Right atrium auricular region (tissue), 2 donors: ENCODE measurements at regions not wholly inside any gene's neighbourhood (a gene's known extent, or its start where the extent isn't known, plus 50 kb on each side); places are given as distances from the start of the nearest gene placed in this dataset.

Experiments
- DNase-seq: peaks from one replicate; pipeline ENCODE4 v3.0.0-alpha.2; 2019; ENCODE audit warnings: low spot score
- H3K27ac ChIP-seq, 2 donors: fragments of 200-600 bp; sonication (generic); 1 replicate in 1 of 2; 2 replicates in 1 of 2; pipeline ENCODE4 v1.5.1; 2016 to 2019
- H3K27me3 ChIP-seq, 2 donors: fragments of 200-600 bp; sonication (generic); one replicate each; pipeline versions ENCODE4 v1.5.1 to v1.6.0; 2017 to 2019
- H3K36me3 ChIP-seq: fragments of 200-600 bp; sonication (generic); one replicate; pipeline ENCODE4 v1.5.1; 2016
- H3K4me1 ChIP-seq, 2 donors: fragments of 200-600 bp; sonication (generic); one replicate each; pipeline versions ENCODE4 v1.5.1 to v1.6.0; 2017 to 2019
- H3K4me3 ChIP-seq, 2 donors: fragments of 200-600 bp; sonication (generic); 1 replicate in 1 of 2; 2 replicates in 1 of 2; pipeline ENCODE4 v1.5.1; 2017 to 2019; ENCODE audit warnings: mild to moderate bottlenecking in 1 of 2, moderate library complexity in 1 of 2
- H3K9me3 ChIP-seq, 2 donors: fragments of 200-600 bp; sonication (generic); one replicate each; pipeline ENCODE4 v1.5.1; 2019
- TF ChIP-seq, protein P1 (sequence below), 2 donors: fragments of 200-600 bp; sonication (generic); IDR thresholded peaks; one replicate each; pipeline ENCODE4 v1.5.1; 2019; ENCODE audit warnings: antibody characterized with exemption in 2 of 2

DNA sequence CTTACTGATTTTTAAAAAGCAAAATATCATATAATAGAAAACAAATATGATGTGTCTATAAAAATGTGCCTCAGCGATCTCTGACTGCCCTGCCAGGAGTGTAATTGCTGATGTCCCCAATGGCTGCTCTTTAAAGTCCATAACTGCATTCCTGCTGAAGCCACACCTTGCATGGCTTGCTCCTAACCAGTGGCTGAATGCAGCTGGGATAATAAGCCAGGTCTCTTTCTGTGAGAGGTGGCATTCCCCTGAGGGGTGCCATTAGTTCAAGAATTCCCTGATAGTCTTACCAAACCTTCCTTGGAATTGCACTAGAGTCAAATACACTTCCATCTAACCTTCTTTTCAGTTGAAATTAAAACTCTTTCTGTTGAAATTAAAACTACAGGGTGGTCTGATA is 125.8 kb upstream of the ZNF804A start:
- Histone ChIP-seq H3K4me1 (no peaks in the 10 kb centered on the region), H3K27ac (no peak overlapping the region), H3K36me3 (no peaks in the 10 kb centered on the region), H3K4me3 (no peak overlapping the region), H3K9me3 (no peaks in the 10 kb centered on the region), H3K27me3 (no peaks in the 10 kb centered on the region)
- TF ChIP-seq, protein P1, sequence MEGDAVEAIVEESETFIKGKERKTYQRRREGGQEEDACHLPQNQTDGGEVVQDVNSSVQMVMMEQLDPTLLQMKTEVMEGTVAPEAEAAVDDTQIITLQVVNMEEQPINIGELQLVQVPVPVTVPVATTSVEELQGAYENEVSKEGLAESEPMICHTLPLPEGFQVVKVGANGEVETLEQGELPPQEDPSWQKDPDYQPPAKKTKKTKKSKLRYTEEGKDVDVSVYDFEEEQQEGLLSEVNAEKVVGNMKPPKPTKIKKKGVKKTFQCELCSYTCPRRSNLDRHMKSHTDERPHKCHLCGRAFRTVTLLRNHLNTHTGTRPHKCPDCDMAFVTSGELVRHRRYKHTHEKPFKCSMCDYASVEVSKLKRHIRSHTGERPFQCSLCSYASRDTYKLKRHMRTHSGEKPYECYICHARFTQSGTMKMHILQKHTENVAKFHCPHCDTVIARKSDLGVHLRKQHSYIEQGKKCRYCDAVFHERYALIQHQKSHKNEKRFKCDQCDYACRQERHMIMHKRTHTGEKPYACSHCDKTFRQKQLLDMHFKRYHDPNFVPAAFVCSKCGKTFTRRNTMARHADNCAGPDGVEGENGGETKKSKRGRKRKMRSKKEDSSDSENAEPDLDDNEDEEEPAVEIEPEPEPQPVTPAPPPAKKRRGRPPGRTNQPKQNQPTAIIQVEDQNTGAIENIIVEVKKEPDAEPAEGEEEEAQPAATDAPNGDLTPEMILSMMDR (IDR thresholded peaks at IDR 0.05) = no peak
- no peak for DNase-seq

DNA sequence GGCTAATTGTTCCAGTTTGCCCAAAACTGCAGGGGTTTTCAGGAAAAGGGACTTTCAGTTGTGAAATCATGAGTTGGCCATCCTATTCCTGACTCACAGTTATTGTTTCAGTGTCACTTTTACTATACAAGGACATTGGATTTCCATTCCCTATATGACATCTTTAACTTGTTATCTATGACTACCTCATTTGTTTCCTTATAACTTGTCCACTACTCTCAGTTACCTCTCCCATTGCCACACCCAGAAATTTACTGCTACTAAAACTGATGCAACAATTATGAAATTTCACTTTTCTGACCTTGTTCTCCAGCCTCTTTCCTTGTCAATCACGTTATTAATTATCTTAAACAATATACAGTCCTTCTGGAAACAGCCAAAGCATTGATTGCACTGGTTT is 116.5 kb upstream of the ZNF804A start:
- Histone ChIP-seq H3K9me3 (no peaks in the 10 kb centered on the region), H3K27me3 (no peaks in the 10 kb centered on the region), H3K36me3 (no peaks in the 10 kb centered on the region), H3K4me3 (no peak overlapping the region), H3K27ac (no peak overlapping the region), H3K4me1 (no peaks in the 10 kb centered on the region)
- no peak for DNase-seq
- TF ChIP-seq, protein P1 (IDR thresholded peaks at IDR 0.05) = no peak

DNA sequence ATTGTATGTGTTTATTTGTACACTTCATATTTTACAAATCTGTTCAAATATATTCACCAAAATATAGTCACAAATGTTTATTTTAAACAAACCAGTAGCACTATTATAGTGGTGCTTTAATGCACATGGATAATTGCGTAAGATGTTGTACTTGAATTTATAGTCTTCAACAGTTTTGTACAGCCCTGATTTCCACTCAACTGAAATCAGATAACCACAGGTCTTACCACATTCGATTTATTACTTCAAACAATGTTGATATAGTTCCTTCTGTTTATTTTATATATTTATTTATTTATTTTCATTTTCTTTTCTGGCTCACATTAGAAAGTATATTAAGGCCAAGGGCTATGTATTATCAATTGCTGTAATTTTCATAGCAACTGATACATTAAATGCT is 99.4 kb upstream of the ZNF804A start:
- no peak for DNase-seq
- TF ChIP-seq, protein P1 (IDR thresholded peaks at IDR 0.05) = no peak

GRCh38 chr2:184504252-184504651 is 94.1 kb upstream of the ZNF804A start:
- Histone ChIP-seq H3K4me1 (no peaks in the 10 kb centered on the region), H3K27me3 (no peaks in the 10 kb centered on the region), H3K9me3 (no peaks in the 10 kb centered on the region), H3K27ac (no peak overlapping the region), H3K36me3 (no peaks in the 10 kb centered on the region), H3K4me3 (no peak overlapping the region)
- TF ChIP-seq, protein P1 (IDR thresholded peaks at IDR 0.05) = no peak
- no peak for DNase-seq

More for the DNA sequence above, 99.4 kb upstream of the ZNF804A start:
- Histone ChIP-seq H3K27ac (no peak overlapping the region), H3K36me3 (no peaks in the 10 kb centered on the region), H3K4me3 (no peak overlapping the region), H3K9me3 (no peaks in the 10 kb centered on the region), H3K27me3 (no peaks in the 10 kb centered on the region), H3K4me1 (no peaks in the 10 kb centered on the region)

DNA sequence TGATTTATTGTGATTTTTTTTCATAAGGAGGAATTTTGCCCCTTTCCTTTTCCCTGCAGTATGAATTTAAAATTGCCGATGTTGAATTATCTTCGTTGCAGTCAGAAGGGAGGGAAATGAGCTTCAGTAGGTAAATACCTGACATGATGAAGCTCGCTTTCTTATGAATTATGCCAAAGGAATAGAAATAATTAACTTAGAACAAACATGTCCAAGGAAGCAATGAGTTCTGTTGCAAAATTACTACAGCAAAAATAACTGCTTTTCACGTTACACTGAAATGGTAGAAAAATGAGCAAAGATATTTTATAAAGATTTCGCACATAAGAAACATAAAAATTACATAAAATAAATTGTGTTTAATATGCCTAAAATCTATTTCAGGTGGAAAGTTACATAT is 91.1 kb upstream of the ZNF804A start:
- Histone ChIP-seq H3K9me3 (no peaks in the 10 kb centered on the region), H3K4me1 (no peaks in the 10 kb centered on the region), H3K36me3 (no peaks in the 10 kb centered on the region), H3K27me3 (no peaks in the 10 kb centered on the region), H3K4me3 (no peak overlapping the region), H3K27ac (no peak overlapping the region)
- DNase-seq = no peak
- TF ChIP-seq, protein P1 (IDR thresholded peaks at IDR 0.05) = no peak

DNA sequence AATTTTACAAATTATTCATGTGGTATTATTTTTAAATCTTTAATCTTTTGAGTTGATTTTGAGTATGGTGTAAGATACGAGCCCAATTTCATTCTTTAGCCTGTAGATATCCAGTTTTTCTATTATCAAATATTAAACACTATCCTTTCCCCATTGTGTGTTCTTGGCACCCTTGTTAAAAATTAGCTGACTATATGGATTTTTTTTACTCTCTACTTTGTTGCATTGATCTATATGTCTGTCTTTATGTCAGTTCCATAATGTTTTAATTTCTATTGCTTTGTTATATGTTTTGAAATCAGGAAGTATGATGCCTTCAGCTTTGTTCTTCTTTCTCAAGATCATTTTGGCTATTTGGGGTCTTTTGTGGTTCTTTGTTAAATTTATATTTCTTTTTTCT is 80.9 kb upstream of the ZNF804A start:
- H3K27me3 ChIP-seq = no peaks in the 10 kb centered on the region
- no peak for DNase-seq
- TF ChIP-seq, protein P1 (IDR thresholded peaks at IDR 0.05) = no peak
- no peak overlapping the region for H3K4me3 ChIP-seq
- no peaks in the 10 kb centered on the region for H3K4me1 ChIP-seq
- peaks cover 0 to 4% of the 10 kb centered on the region in 2 donors for H3K9me3 ChIP-seq
- no peak overlapping the region for H3K27ac ChIP-seq
- H3K36me3 ChIP-seq = no peaks in the 10 kb centered on the region
